Glutamatergic neuron (in vitro differentiated cells): ENCODE measurements at regions not wholly inside any gene's neighbourhood (a gene's known extent, or its start where the extent isn't known, plus 50 kb on each side); places are given as distances from the start of the nearest gene placed in this dataset.
A peak's percentile ranks its signal among the peaks of the same experiment; 100 is the strongest.

Experiments used
- DNase-seq: peaks from one replicate; pipeline ENCODE4 v3.0.0; 2022
- H3K27ac Mint-ChIP-seq: one replicate; pipeline ENCODE4 v1.8.0; 2020; ENCODE audit warnings: mild to moderate bottlenecking, mixed read lengths, inconsistent platforms; ENCODE audit not compliant: unreplicated experiment
- H3K27me3 Mint-ChIP-seq: one replicate; pipeline ENCODE4 v1.8.0; 2020; ENCODE audit warnings: mild to moderate bottlenecking, moderate library complexity, mixed read lengths, inconsistent platforms; ENCODE audit not compliant: unreplicated experiment
- H3K36me3 Mint-ChIP-seq: one replicate; pipeline ENCODE4 v1.8.0; 2020; ENCODE audit warnings: mild to moderate bottlenecking, mixed read lengths, inconsistent platforms; ENCODE audit not compliant: unreplicated experiment
- H3K4me1 Mint-ChIP-seq: one replicate; pipeline ENCODE4 v1.8.0; 2020; ENCODE audit warnings: mild to moderate bottlenecking, low read depth, mixed read lengths, inconsistent platforms; ENCODE audit not compliant: unreplicated experiment
- H3K4me3 Mint-ChIP-seq: one replicate; pipeline ENCODE4 v1.8.0; 2020; ENCODE audit warnings: mild to moderate bottlenecking, mixed read lengths, inconsistent platforms; ENCODE audit not compliant: unreplicated experiment
- H3K9me3 Mint-ChIP-seq: one replicate; pipeline ENCODE4 v1.8.0; 2020; ENCODE audit warnings: mild to moderate bottlenecking, moderate library complexity, mixed read lengths, inconsistent platforms; ENCODE audit not compliant: unreplicated experiment
- TF ChIP-seq, protein P1 (sequence below): fragments of 200-600 bp; sonication (generic); IDR thresholded peaks from one replicate; pipeline ENCODE4 v1.5.0; 2021; ENCODE audit not compliant: partially characterized antibody, unreplicated experiment

DNA sequence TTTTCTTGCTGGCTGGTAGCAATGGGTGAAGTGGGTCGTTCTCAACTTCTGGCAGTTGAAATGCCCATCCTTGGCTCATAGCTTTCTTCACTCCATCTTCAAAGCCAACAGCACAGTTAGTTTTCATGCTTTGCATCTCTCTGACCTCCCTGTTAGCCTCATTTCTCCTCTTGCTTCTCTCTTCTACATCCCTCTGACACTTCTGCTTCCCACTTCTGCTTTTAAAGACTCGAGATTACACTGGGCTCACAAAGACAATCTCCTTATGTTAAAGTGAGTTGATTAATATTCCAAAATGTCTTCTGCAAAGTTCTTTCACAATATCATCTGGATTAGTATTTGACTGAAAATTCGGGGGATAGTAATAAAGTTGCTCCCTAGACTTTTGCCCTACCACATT is 684.8 kb upstream of the CCNG1 start:
- H3K27ac Mint-ChIP-seq, result no peak overlapping the region
- no peaks in the 10 kb centered on the region for H3K9me3 Mint-ChIP-seq
- no peaks in the 10 kb centered on the region for H3K27me3 Mint-ChIP-seq
- H3K36me3 Mint-ChIP-seq, result no peaks in the 10 kb centered on the region
- H3K4me1 Mint-ChIP-seq, result no peaks in the 10 kb centered on the region
- TF ChIP-seq, protein P1, sequence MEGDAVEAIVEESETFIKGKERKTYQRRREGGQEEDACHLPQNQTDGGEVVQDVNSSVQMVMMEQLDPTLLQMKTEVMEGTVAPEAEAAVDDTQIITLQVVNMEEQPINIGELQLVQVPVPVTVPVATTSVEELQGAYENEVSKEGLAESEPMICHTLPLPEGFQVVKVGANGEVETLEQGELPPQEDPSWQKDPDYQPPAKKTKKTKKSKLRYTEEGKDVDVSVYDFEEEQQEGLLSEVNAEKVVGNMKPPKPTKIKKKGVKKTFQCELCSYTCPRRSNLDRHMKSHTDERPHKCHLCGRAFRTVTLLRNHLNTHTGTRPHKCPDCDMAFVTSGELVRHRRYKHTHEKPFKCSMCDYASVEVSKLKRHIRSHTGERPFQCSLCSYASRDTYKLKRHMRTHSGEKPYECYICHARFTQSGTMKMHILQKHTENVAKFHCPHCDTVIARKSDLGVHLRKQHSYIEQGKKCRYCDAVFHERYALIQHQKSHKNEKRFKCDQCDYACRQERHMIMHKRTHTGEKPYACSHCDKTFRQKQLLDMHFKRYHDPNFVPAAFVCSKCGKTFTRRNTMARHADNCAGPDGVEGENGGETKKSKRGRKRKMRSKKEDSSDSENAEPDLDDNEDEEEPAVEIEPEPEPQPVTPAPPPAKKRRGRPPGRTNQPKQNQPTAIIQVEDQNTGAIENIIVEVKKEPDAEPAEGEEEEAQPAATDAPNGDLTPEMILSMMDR, result no peak
- no peak overlapping the region for H3K4me3 Mint-ChIP-seq
- no peak for DNase-seq

- H3K4me3 Mint-ChIP-seq, result no peak overlapping the region
- H3K27me3 Mint-ChIP-seq, result no peaks in the 10 kb centered on the region
- H3K4me1 Mint-ChIP-seq, result no peaks in the 10 kb centered on the region
- peaks cover 3% of the 10 kb centered on the region for H3K36me3 Mint-ChIP-seq
- H3K27ac Mint-ChIP-seq, result no peak overlapping the region
- TF ChIP-seq, protein P1, result no peak
- H3K9me3 Mint-ChIP-seq, result no peaks in the 10 kb centered on the region
- DNase-seq, result no peak
Observed at GRCh38 chr5:162762119-162762518, 675.3 kb upstream of the CCNG1 start.

DNA sequence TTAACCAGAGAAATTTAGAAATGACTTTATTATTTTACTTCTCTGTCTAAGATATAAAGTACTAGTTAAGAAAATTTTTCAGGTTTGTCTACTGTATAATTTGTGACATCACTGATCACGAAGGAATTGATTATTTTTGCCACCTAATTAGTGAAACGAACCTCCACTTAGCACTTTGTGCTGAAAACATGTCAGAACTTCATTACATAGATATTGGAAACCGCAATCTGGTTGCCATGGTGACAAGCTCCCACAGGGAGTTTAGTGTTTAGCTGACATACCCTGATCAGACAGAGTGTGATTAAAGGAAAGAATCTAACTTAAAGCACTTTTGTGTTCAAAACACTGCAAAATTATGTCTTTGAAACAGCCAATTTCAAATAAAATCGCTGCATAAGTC is 668.4 kb upstream of the CCNG1 start:
- Mint-ChIP-seq H3K4me1 (peaks cover 6% of the 10 kb centered on the region), H3K27me3 (no peaks in the 10 kb centered on the region), H3K36me3 (peaks cover 6% of the 10 kb centered on the region), H3K27ac (no peak overlapping the region), H3K9me3 (no peaks in the 10 kb centered on the region), H3K4me3 (peak overlapping the region; percentile 20)
- TF ChIP-seq, protein P1, result no peak
- peak; percentile 87 for DNase-seq

GRCh38 chr5:162785673-162786072 is 651.7 kb upstream of the CCNG1 start:
- no peaks in the 10 kb centered on the region for H3K36me3 Mint-ChIP-seq

DNA sequence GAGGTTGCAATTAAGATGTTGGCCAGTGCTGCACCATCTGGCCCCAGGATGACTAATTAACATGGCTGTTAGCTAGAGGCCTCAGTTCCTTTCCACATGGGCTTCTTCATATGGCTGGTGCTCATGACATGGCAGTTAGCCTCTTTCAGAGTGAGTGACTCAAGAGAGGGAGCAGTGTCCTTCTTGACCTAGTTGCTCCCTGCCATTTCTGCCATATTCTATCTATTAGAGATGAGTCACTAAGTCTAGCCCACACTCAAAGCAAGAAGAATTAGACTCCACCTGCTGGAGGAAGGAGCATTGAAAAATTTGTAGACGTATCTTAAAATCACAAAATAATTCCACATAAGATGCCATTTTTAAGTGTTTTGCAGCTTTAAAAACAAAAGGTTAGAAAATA is 651.2 kb upstream of the CCNG1 start:
- Mint-ChIP-seq H3K9me3 (peaks cover 2% of the 10 kb centered on the region), H3K36me3 (no peaks in the 10 kb centered on the region), H3K27me3 (peaks cover 2% of the 10 kb centered on the region), H3K4me1 (peaks cover 3% of the 10 kb centered on the region), H3K4me3 (no peak overlapping the region), H3K27ac (no peak overlapping the region)
- TF ChIP-seq, protein P1, result no peak
- peak; percentile 16 for DNase-seq

More at GRCh38 chr5:162785673-162786072, 651.7 kb upstream of the CCNG1 start:
- Mint-ChIP-seq H3K9me3 (peaks cover 2% of the 10 kb centered on the region), H3K27me3 (peaks cover 2% of the 10 kb centered on the region), H3K4me1 (peaks cover 3% of the 10 kb centered on the region), H3K4me3 (no peak overlapping the region), H3K27ac (no peak overlapping the region)
- TF ChIP-seq, protein P1, result no peak
- DNase-seq, result no peak
